GM23338 (cell line): ENCODE measurements at regions not wholly inside any gene's neighbourhood (a gene's known extent, or its start where the extent isn't known, plus 50 kb on each side); places are given as distances from the start of the nearest gene placed in this dataset.

ENCODE experiments used
- ATAC-seq: fragments of 200-7000 bp; cut with Tn5 transposase; 3 replicates; pipeline ENCODE4 v1.9.1; 2020
- DNase-seq: peaks from one replicate; pipeline ENCODE4 v3.0.0-alpha.2; 2015; ENCODE audit warnings: low spot score
- H2AFZ ChIP-seq: fragments of 200-600 bp; sonication (generic); 2 replicates; pipeline ENCODE4 v1.8.0; 2016; ENCODE audit warnings: antibody characterized with exemption, mild to moderate bottlenecking, moderate library complexity
- H3F3A ChIP-seq: fragments of 200-600 bp; sonication (generic); replicated peaks from 2 replicates; pipeline ENCODE4 v1.8.0; 2017; ENCODE audit warnings: antibody characterized with exemption, mixed run types, low read depth
- H3K27ac ChIP-seq: fragments of 200-600 bp; sonication (generic); 2 replicates; pipeline ENCODE4 v1.6.1; 2016; ENCODE audit warnings: low read depth
- H3K27me3 ChIP-seq: fragments of 200-600 bp; sonication (generic); 2 replicates; pipeline ENCODE4 v1.8.0; 2016; ENCODE audit warnings: mild to moderate bottlenecking, mixed run types, moderate library complexity; ENCODE audit not compliant: insufficient read depth
- H3K36me3 ChIP-seq: fragments of 200-600 bp; sonication (generic); 2 replicates; pipeline ENCODE4 v1.8.0; 2016; ENCODE audit warnings: mild to moderate bottlenecking; ENCODE audit not compliant: insufficient read depth
- H3K4me1 ChIP-seq: fragments of 200-600 bp; sonication (generic); 2 replicates; pipeline ENCODE4 v1.8.0; 2016; ENCODE audit warnings: mild to moderate bottlenecking, moderate library complexity; ENCODE audit not compliant: insufficient read depth
- H3K4me2 ChIP-seq: fragments of 200-600 bp; sonication (generic); 2 replicates; pipeline ENCODE4 v1.7.1; 2017; ENCODE audit warnings: mixed run types
- H3K4me3 ChIP-seq: fragments of 200-600 bp; sonication (generic); 2 replicates; pipeline ENCODE4 v1.6.1; 2016; ENCODE audit warnings: mixed run types
- H3K79me2 ChIP-seq: fragments of 200-600 bp; sonication (generic); replicated peaks from 2 replicates; pipeline ENCODE4 v1.8.0; 2017; ENCODE audit warnings: mild to moderate bottlenecking; ENCODE audit not compliant: insufficient read depth
- H3K9me2 ChIP-seq: fragments of 200-600 bp; sonication (generic); 2 replicates; pipeline ENCODE4 v1.8.0; 2017; ENCODE audit not compliant: insufficient read depth
- H4K20me1 ChIP-seq: fragments of 200-600 bp; sonication (generic); replicated peaks from 2 replicates; pipeline ENCODE4 v1.8.0; 2017; ENCODE audit warnings: mild to moderate bottlenecking; ENCODE audit not compliant: insufficient read depth
- H3K27ac Mint-ChIP-seq: 2 replicates; pipeline ENCODE4 v1.8.0; 2020; ENCODE audit warnings: inconsistent platforms, mild to moderate bottlenecking, moderate library complexity, mixed read lengths
- H3K27me3 Mint-ChIP-seq: 3 replicates; pipeline ENCODE4 v1.8.0; 2022; ENCODE audit warnings: low read depth, mild to moderate bottlenecking, moderate library complexity, mixed read lengths, inconsistent platforms; ENCODE audit not compliant: insufficient read depth, poor library complexity
- H3K36me3 Mint-ChIP-seq: 3 replicates; pipeline ENCODE4 v1.8.0; 2021; ENCODE audit warnings: low read depth, mild to moderate bottlenecking, inconsistent platforms, moderate library complexity, mixed read lengths
- H3K4me1 Mint-ChIP-seq: 3 replicates; pipeline ENCODE4 v1.8.0; 2020; ENCODE audit warnings: mild to moderate bottlenecking, inconsistent platforms, mixed read lengths
- H3K4me3 Mint-ChIP-seq: 3 replicates; pipeline ENCODE4 v1.8.0; 2021; ENCODE audit warnings: moderate library complexity, mild to moderate bottlenecking, inconsistent platforms, mixed read lengths
- H3K9me3 Mint-ChIP-seq: 3 replicates; pipeline ENCODE4 v1.8.0; 2020; ENCODE audit warnings: moderate library complexity, mild to moderate bottlenecking, inconsistent platforms, mixed read lengths
- CREB1 ChIP-seq: fragments of 250-450 bp; sonication (Bioruptor Pico); IDR thresholded peaks from 2 replicates; pipeline ENCODE4 v1.5.0; 2020; ENCODE audit warnings: low read depth, mild to moderate bottlenecking, moderate library complexity
- CTCF ChIP-seq, 2 experiments: fragments of 200-600 bp in 1 of 2; sonication (generic) in 1 of 2; conservative IDR thresholded peaks; 2 replicates each; pipeline versions ENCODE4 v1.5.1 to v1.6.1; 2016 to 2017; ENCODE audit warnings: antibody characterized with exemption in 2 of 2, low read depth in 2 of 2, mild to moderate bottlenecking in 2 of 2, moderate library complexity in 1 of 2
- ETS1 ChIP-seq: IDR thresholded peaks from 2 replicates; pipeline ENCODE4 v1.6.1; 2016; ENCODE audit warnings: antibody characterized with exemption
- NANOG ChIP-seq: IDR thresholded peaks from 2 replicates; pipeline ENCODE4 v1.6.1; 2016; ENCODE audit warnings: antibody characterized with exemption, borderline replicate concordance
- REST ChIP-seq: IDR thresholded peaks from one replicate; pipeline ENCODE4 v1.6.1; 2018; ENCODE audit warnings: antibody characterized with exemption; ENCODE audit not compliant: unreplicated experiment
- ZNF331 ChIP-seq: fragments of 250-450 bp; sonication (Bioruptor Pico); IDR thresholded peaks from 2 replicates; pipeline ENCODE4 v1.5.0; 2020; ENCODE audit warnings: low read depth, mild to moderate bottlenecking, moderate library complexity
- ZNF462 ChIP-seq: fragments of 250-450 bp; sonication (Bioruptor Pico); IDR thresholded peaks from 2 replicates; pipeline ENCODE4 v1.5.0; 2020; ENCODE audit warnings: mild to moderate bottlenecking, moderate library complexity

- no peaks in the 10 kb centered on the region; the same call in 1 of the 2 replicates for H3K9me2 ChIP-seq
- H3K36me3 Mint-ChIP-seq: no peaks in the 10 kb centered on the region
- H3K4me2 ChIP-seq: no peak overlapping the region
- H4K20me1 ChIP-seq: no peaks in the 10 kb centered on the region
- peaks cover 2% of the 10 kb centered on the region for H3K27me3 Mint-ChIP-seq
- H3K27me3 ChIP-seq: no peaks in the 10 kb centered on the region
- no peak overlapping the region for H3K4me3 ChIP-seq
- DNase-seq: no peak
- no peaks in the 10 kb centered on the region for H3K4me1 Mint-ChIP-seq
- no peaks in the 10 kb centered on the region for H3F3A ChIP-seq
- ATAC-seq: no peak
- H2AFZ ChIP-seq: no peak overlapping the region
- H3K4me1 ChIP-seq: no peaks in the 10 kb centered on the region
- H3K27ac ChIP-seq: no peak overlapping the region
- H3K79me2 ChIP-seq: no peaks in the 10 kb centered on the region
- no peaks in the 10 kb centered on the region for H3K36me3 ChIP-seq
- H3K4me3 Mint-ChIP-seq: no peak overlapping the region
- TF ChIP-seq CREB1 (CRISPR knock-in tag): no peak
- TF ChIP-seq REST: no peak
- TF ChIP-seq CTCF (conservative IDR thresholded peaks at IDR 0.05; ENCODE audit: low read depth in 2 of 2): no peak
- no peak for TF ChIP-seq ZNF331 (CRISPR knock-in tag)
- TF ChIP-seq ZNF462 (CRISPR knock-in tag): no peak
- no peak for TF ChIP-seq ETS1
- TF ChIP-seq NANOG: no peak
- peaks cover 4% of the 10 kb centered on the region; the same call in 2 of the 3 replicates for H3K9me3 Mint-ChIP-seq
- H3K27ac Mint-ChIP-seq: no peak overlapping the region
Observed at GRCh38 chr18:28455971-28456370, 279.0 kb upstream of the CDH2 start.
